GM12891 (cell line): ENCODE measurements at regions not wholly inside any gene's neighbourhood (a gene's known extent, or its start where the extent isn't known, plus 50 kb on each side); places are given as distances from the start of the nearest gene placed in this dataset.
A peak's percentile ranks its signal among the peaks of the same experiment; 100 is the strongest.

Source experiments
- DNase-seq: peaks from one replicate; pipeline ENCODE4 v3.0.0; 2011; ENCODE audit warnings: low spot score; ENCODE audit not compliant: insufficient read length
- FAIRE-seq: peaks from 2 replicates; lab custom pipeline; 2011; peaks lifted over from hg19 to GRCh38; lab: Jason Lieb, UNC
- PAX5 ChIP-seq: IDR thresholded peaks from 2 replicates; pipeline ENCODE4 v1.6.1; 2011; ENCODE audit warnings: low read length, moderate library complexity, mild to moderate bottlenecking; ENCODE audit not compliant: insufficient read depth, severe bottlenecking
- POLR2A ChIP-seq: IDR thresholded peaks from 2 replicates; pipeline ENCODE4 v1.6.1; 2011; ENCODE audit warnings: low read depth, low read length, control low read depth
- POLR2AphosphoS5 ChIP-seq: IDR thresholded peaks from 2 replicates; pipeline ENCODE4 v1.6.1; 2011; ENCODE audit warnings: low read depth, low read length, control low read depth
- POU2F2 ChIP-seq: IDR thresholded peaks from 2 replicates; pipeline ENCODE4 v1.6.1; 2011; ENCODE audit warnings: low read depth, mild to moderate bottlenecking, control low read depth, low read length, moderate library complexity
- SPI1 ChIP-seq: IDR thresholded peaks from 2 replicates; pipeline ENCODE4 v1.6.1; 2011; ENCODE audit warnings: low read depth, low read length, control low read depth
- TAF1 ChIP-seq: IDR thresholded peaks from 2 replicates; pipeline ENCODE4 v1.6.1; 2011; ENCODE audit warnings: low read depth, low read length, control low read depth

DNA sequence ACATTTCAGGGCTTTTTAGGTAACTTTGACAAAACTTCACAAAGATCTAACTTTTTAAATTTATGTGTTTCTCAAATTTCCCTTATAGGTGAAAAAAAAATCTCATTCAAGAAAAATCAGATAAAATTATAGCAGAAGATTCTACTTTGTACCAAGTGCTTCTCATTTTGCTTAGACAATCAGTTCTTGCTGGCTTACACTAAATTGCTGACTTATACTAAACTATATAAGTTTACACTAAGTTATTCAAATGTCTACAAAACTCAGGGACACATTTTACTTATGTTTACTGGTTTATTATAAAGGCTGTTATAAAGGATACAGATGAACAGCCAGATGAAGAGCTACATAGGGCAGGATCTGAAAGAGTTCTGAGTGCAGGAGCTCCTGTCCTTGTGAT is 195.1 kb downstream of the ZPLD1 start:
- DNase-seq, result no peak
- no peak for FAIRE-seq
- TF ChIP-seq SPI1 (no peak), POLR2AphosphoS5 (no peak), TAF1 (no peak), PAX5 (no peak), POU2F2 (no peak)

DNA sequence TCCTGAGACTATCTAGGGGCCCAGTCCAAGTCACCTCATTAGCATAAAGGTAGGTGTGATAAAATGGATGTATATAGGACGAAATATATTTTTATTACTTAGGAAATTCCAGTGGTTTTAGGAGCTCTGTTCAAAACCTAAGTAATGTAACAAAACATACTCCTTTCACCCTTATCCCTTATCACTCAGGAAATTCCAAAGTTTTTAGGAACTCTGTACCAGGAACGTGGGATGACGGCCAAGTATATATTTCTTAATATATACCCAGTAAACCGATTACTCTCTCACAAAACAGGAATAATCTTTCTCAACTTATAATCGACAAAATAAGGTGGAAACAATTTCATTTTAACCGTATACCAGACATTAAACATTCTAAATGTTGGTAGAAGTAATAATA is 195.7 kb downstream of the ZPLD1 start:
- TF ChIP-seq SPI1 (no peak), POLR2A (no peak)
- FAIRE-seq (no peak), DNase-seq (no peak)

DNA sequence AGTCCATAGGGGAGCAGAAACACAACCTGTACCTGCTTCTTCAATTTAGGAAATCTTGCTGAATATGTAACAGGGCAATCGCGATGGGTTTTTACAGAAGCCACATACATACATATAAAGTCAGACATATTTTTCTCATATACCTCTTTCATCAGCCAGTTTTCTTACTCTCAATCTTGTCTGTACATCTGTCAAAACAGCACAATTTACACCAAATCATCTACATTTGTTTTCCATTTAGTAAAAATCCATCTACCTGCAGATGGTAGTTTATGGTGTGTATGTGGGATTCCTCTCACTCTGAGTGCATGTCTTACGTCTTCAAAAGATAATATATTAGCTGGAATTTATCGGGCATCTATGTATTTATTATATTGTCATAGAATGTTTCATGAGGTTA is 208.7 kb downstream of the ZPLD1 start:
- FAIRE-seq (no peak), DNase-seq (no peak)
- TF ChIP-seq TAF1, result no peak
- TF ChIP-seq POU2F2, result no peak
- TF ChIP-seq POLR2AphosphoS5, result no peak
- TF ChIP-seq POLR2A, result no peak
- TF ChIP-seq SPI1, result no peak
- TF ChIP-seq PAX5, result no peak

DNA sequence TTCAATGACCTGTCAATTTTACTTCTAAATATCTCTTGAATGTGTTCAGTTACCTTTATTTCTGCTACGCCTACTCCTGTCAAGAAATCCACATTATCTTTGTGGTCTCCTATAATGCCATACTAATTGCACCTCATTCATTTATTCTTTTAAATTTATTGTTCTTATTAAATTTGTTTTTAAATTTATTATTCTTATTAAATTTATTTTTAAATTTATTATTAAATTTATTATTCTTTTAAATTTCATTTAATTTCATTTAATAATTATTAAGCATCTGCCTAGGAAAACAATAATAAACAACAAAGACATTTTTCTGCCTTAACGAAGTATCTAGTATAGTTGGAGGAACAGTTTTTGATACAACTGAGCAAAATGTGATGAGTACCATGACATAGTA is 211.7 kb downstream of the ZPLD1 start:
- TF ChIP-seq TAF1 (no peak), POLR2AphosphoS5 (no peak)
- no peak for FAIRE-seq

DNA sequence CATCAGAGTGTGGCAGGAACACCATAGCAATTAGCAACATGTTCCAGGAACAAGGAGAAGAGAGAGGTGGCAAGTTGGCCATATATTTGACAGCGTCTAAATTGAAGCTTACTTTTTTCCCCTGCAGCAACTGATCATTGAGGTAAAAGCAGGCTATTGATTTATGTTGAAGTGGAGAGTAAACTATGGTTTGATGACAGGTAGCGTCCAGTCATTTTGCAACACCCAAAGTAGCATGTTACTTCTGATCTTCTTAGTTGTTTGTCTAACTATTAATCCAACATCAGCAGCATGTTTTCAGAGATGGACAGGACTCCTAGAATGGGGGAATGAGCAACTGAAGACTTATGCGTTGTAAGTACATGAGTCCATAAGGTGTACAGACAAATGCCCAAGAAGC is 225.8 kb downstream of the ZPLD1 start:
- DNase-seq, result no peak
- FAIRE-seq, result peak; percentile 41
- no peak for TF ChIP-seq POU2F2
- TF ChIP-seq TAF1, result no peak
- no peak for TF ChIP-seq POLR2AphosphoS5
- no peak for TF ChIP-seq POLR2A
- TF ChIP-seq SPI1, result no peak
- no peak for TF ChIP-seq PAX5

More for the DNA sequence above, 211.7 kb downstream of the ZPLD1 start:
- DNase-seq, result no peak

DNA sequence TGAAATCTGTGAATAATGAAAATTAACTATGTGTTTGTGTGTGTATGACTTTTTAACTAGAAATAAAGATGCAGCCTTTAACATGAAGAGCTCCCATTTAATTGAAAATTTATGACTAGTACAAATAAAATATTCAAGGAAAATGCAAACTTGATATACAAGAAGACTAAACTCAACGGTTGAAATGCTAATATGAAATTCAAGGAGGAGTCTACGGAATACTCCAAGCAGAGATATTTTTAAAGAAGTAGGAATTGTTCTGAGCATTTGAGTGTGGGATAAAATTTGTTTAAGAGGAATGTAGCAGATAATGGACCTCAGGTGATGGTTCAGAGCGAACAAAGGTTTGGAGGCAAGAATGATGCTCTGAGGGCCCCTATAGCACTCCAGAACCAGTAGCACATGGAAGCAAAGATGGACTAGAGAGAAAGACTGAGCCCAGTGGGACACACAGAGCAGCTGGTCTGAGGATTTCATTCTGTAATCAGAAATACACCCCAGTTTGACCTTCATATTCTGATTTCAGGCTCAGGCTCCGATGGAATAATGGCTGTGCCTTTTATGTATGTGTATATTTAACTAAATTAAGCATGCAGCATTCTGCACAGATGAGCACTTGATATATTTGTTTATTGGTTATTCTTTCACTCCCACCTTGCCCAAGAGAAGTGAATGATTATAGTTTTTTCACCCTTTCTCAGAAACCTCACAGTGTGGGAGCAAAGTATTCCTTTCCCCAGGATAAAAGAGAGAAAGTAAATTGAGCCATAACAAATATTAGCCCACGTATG is 227.1 kb downstream of the ZPLD1 start:
- FAIRE-seq (no peak), DNase-seq (no peak)
- TF ChIP-seq POLR2A (no peak), PAX5 (no peak), POLR2AphosphoS5 (no peak)

DNA sequence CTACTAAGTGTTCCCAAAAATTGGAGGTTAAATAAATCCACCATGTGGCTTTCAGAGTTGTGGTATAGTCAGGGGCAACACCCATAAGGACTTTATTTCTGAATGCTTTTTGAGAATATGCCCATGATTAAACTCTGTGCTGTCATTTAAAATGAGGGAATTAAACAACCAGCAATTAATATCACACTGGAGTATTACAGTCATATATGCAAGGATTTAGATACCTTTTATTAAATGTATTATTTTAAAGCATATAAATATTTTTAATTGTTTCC is 227.6 kb downstream of the ZPLD1 start:
- FAIRE-seq (no peak), DNase-seq (no peak)
- no peak for TF ChIP-seq POLR2AphosphoS5
- TF ChIP-seq TAF1, result no peak
- no peak for TF ChIP-seq POU2F2
- TF ChIP-seq PAX5, result no peak
- no peak for TF ChIP-seq POLR2A
- TF ChIP-seq SPI1, result no peak

DNA sequence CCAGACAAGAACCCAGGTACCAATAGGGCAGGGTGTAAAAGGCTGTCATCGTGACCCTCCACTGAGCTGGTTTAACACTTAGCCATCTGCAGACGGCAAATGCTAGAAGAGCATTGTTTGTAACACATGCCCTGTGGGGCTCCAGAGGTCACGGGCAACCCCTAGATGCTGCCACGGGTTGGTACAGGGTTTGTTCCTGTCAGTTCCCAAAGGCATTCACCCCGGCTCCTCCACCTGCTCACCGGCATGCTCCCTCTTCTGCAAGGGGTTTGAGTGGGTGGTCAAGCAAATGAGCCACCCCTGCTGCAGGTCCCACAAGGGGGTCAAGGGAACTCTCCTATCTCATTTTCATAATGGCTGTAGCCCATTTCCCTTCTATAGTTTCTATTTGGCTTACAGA is 229.3 kb downstream of the ZPLD1 start:
- DNase-seq, result no peak
- no peak for FAIRE-seq
- TF ChIP-seq POLR2A, result no peak
- TF ChIP-seq POLR2AphosphoS5, result no peak
- TF ChIP-seq TAF1, result no peak
- TF ChIP-seq SPI1, result no peak
- no peak for TF ChIP-seq PAX5
- TF ChIP-seq POU2F2, result no peak

DNA sequence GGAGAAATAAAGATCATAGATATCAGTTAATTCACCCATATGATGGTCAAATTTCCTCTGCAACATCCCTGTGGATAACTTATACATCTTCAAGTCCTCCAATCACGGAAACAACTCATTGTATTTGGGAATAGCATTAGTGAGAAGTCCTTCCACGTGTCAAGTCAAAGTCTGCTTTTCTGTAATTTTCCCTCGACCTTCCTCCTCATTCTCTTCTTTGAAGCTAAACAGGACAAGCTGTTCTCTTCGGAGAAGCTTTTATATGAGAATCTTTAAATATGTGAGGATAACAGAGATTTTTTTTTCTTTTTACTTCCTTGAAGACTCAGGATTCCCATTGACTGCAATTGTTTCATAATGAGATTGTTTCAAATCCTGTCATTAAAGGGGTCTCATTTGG is 230.4 kb downstream of the ZPLD1 start:
- DNase-seq (no peak), FAIRE-seq (no peak)
- TF ChIP-seq POLR2A (no peak), POLR2AphosphoS5 (no peak), SPI1 (no peak), PAX5 (no peak), TAF1 (no peak), POU2F2 (no peak)

DNA sequence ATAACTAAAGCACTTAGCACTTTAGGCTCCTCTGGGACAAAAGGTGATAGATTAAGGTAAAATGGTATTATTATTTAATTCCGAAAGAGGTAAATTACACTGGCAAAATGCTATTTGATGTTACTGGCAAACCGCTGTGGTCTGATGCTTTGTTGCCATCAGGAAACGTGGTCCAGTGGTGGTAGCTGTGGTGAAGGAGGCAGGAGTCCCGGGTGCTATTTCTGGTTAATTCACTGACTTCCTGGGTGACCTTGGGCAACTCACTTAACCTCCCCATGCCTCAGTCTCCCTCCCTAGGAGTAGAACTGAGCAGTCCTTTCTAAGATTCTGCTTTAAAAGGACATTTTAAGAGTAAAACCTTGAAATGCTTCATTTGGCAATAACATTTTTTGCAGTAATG is 233.4 kb downstream of the ZPLD1 start:
- TF ChIP-seq POLR2A, result no peak
- no peak for TF ChIP-seq SPI1
- no peak for TF ChIP-seq TAF1
- no peak for TF ChIP-seq POU2F2
- no peak for TF ChIP-seq PAX5
- TF ChIP-seq POLR2AphosphoS5, result no peak
- DNase-seq (no peak), FAIRE-seq (no peak)

DNA sequence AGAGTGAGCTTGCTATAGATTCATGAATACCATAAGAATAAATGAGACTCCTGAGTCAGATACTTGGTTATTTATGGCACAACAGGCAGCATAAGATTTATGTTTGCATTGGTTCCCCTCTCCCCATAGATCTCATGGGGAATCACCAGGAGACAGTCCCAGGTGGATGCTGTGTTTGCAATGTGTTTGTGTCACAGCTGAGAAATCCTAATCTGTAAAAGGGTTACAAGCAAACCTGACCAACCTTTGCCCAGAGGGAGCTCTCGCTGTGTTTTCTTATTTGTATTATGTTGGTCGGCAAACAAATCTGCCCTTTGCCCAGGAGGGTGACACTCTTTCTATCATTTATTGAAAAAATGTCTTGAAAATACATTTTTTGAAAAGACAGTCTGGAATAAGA is 236.2 kb downstream of the ZPLD1 start:
- TF ChIP-seq PAX5 (no peak), POLR2A (no peak), POLR2AphosphoS5 (no peak), POU2F2 (no peak), SPI1 (no peak), TAF1 (no peak)
- DNase-seq (no peak), FAIRE-seq (no peak)

DNA sequence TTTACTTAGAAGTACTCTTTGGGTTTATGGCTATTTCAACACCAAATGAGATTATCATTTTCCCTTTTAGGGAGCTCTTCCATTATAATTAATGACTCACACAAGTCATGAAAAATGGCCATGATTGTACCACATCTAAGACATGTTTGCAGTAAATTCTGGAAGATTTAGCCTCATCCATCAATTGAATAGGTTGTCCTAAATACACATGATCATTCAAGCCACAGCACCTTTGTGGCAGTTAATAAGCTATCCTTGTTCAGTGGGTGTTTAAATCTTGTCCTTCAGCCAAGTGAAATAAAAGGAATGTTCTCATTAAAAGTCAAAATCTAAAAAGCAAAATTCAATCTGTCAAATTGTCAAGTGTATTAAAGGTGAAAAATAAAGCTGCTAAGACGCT is 237.5 kb downstream of the ZPLD1 start:
- no peak for DNase-seq
- FAIRE-seq, result no peak
- TF ChIP-seq TAF1 (no peak), PAX5 (no peak), SPI1 (no peak), POLR2AphosphoS5 (no peak), POU2F2 (no peak), POLR2A (no peak)
